ENCODE measurements at regions not wholly inside any gene's neighbourhood (a gene's known extent, or its start where the extent isn't known, plus 50 kb on each side); places are given as distances from the start of the nearest gene placed in this dataset.
A peak's percentile ranks its signal among the peaks of the same experiment; 100 is the strongest.

- H3K36me3 ChIP-seq, result no peaks in the 10 kb centered on the region
- H3K9me3 ChIP-seq, result peaks cover 0 to 8% (median 2%) of the 10 kb centered on the region in 4 donors
- TF ChIP-seq POLR2A (IDR thresholded peaks at IDR 0.05) (no peak), POLR2AphosphoS5 (IDR thresholded peaks at IDR 0.05) (peak in 1 of 3 donors; percentile 17)
- no peak overlapping the region for H3K27ac ChIP-seq
- peaks cover 0 to 5% (median 0%) of the 10 kb centered on the region in 3 donors for H3K27me3 ChIP-seq
- DNase-seq, result peak; percentile 28 to 30
- intact Hi-C loops (cut with DNase I; ENCODE audit: low total_unique reads), result no loop called here
- H3K4me1 ChIP-seq, result peaks cover 0 to 7% (median 0%) of the 10 kb centered on the region in 4 donors
- WGBS, 5 donors, result 57 to 68% (median 59%) methylated on average over 13 of the region's 13 CpGs
- no peak overlapping the region for H3K4me3 ChIP-seq
Observed at GRCh38 chr22:27397954-27398342, 403.6 kb downstream of the MN1 start.

GRCh38 chr22:27399161-27399560 is 402.4 kb downstream of the MN1 start:
- Histone ChIP-seq H3K27me3 (peaks cover 0 to 5% (median 0%) of the 10 kb centered on the region in 3 donors), H3K27ac (peak overlapping the region in 2 of 5 donors; percentile 24 to 38), H3K4me1 (peaks cover 0 to 7% (median 0%) of the 10 kb centered on the region in 4 donors), H3K4me3 (no peak overlapping the region), H3K9me3 (peaks cover 0 to 10% (median 3%) of the 10 kb centered on the region in 4 donors), H3K36me3 (no peaks in the 10 kb centered on the region)
- 43 to 50% (median 43%) methylated on average over 19 of the region's 19 CpGs for WGBS, 5 donors
- TF ChIP-seq POLR2A (IDR thresholded peaks at IDR 0.05) (no peak), POLR2AphosphoS5 (IDR thresholded peaks at IDR 0.05) (no peak), EP300 (IDR thresholded peaks at IDR 0.05) (no peak), CTCF (IDR thresholded peaks at IDR 0.05) (no peak)
- intact Hi-C loops (cut with DNase I; ENCODE audit: low total_unique reads), result no loop called here
- DNase-seq, result peak in 1 of 2 donors; percentile 56

- Histone ChIP-seq H3K4me1 (peaks cover 0 to 7% (median 0%) of the 10 kb centered on the region in 4 donors), H3K27me3 (peaks cover 0 to 5% (median 0%) of the 10 kb centered on the region in 3 donors), H3K36me3 (no peaks in the 10 kb centered on the region), H3K27ac (no peak overlapping the region), H3K4me3 (no peak overlapping the region), H3K9me3 (peaks cover 0 to 10% (median 3%) of the 10 kb centered on the region in 4 donors)
- WGBS, 5 donors, result 0 to 59% (median 0%) methylated on average over 1 of the region's 1 CpG
- intact Hi-C loops (cut with DNase I; ENCODE audit: low total_unique reads), result loop anchor here (10.0 kb wide), 1 partner anchor 404 kb away; the partner anchor contains the start of gene MN1
- TF ChIP-seq POLR2AphosphoS5 (IDR thresholded peaks at IDR 0.05), result no peak
- TF ChIP-seq CTCF (IDR thresholded peaks at IDR 0.05), result no peak
- no peak for TF ChIP-seq POLR2A (IDR thresholded peaks at IDR 0.05)
- no peak for TF ChIP-seq EP300 (IDR thresholded peaks at IDR 0.05)
- no peak for DNase-seq
Observed at GRCh38 chr22:27400811-27401210, 400.7 kb downstream of the MN1 start.

- intact Hi-C loops (cut with DNase I; ENCODE audit: low total_unique reads), result loop anchor here (10.0 kb wide), 1 partner anchor 403 kb away; the partner anchor contains the start of gene MN1
- H3K4me3 ChIP-seq, result no peak overlapping the region
- H3K4me1 ChIP-seq, result peaks cover 0 to 7% (median 0%) of the 10 kb centered on the region in 4 donors
- H3K27ac ChIP-seq, result no peak overlapping the region
- H3K9me3 ChIP-seq, result peaks cover 0 to 10% (median 3%) of the 10 kb centered on the region in 4 donors
- 54 to 84% (median 76%) methylated on average over 3 of the region's 3 CpGs for WGBS, 5 donors
- H3K27me3 ChIP-seq, result peaks cover 0 to 5% (median 0%) of the 10 kb centered on the region in 3 donors
- no peak for TF ChIP-seq CTCF (IDR thresholded peaks at IDR 0.05)
- TF ChIP-seq POLR2A (IDR thresholded peaks at IDR 0.05), result no peak
- no peak for DNase-seq
- no peaks in the 10 kb centered on the region for H3K36me3 ChIP-seq
Observed at GRCh38 chr22:27401321-27401720, 400.2 kb downstream of the MN1 start.

GRCh38 chr22:27404441-27404840 is 397.1 kb downstream of the MN1 start:
- no peak for DNase-seq
- peaks cover 0 to 5% (median 0%) of the 10 kb centered on the region in 3 donors for H3K27me3 ChIP-seq
- H3K4me3 ChIP-seq, result no peak overlapping the region
- WGBS, 5 donors, result 71 to 84% (median 73%) methylated on average over 5 of the region's 5 CpGs
- H3K36me3 ChIP-seq, result no peaks in the 10 kb centered on the region
- TF ChIP-seq POLR2AphosphoS5 (IDR thresholded peaks at IDR 0.05) (no peak), EP300 (IDR thresholded peaks at IDR 0.05) (no peak), POLR2A (IDR thresholded peaks at IDR 0.05) (no peak), CTCF (IDR thresholded peaks at IDR 0.05) (no peak)
- peaks cover 0 to 10% (median 3%) of the 10 kb centered on the region in 4 donors for H3K9me3 ChIP-seq
- no peak overlapping the region for H3K27ac ChIP-seq
- intact Hi-C loops (cut with DNase I; ENCODE audit: low total_unique reads), result loop anchor here (10.0 kb wide), 1 partner anchor 400 kb away; the partner anchor contains the start of gene MN1
- H3K4me1 ChIP-seq, result no peaks in the 10 kb centered on the region

Data from stomach (tissue), 8 donors.